Peyer's patch (tissue), 4 donors: ENCODE measurements at regions not wholly inside any gene's neighbourhood (a gene's known extent, or its start where the extent isn't known, plus 50 kb on each side); places are given as distances from the start of the nearest gene placed in this dataset.

Experiments used
- DNase-seq, 3 donors: peaks; one replicate each; pipeline ENCODE4 v3.0.0-alpha.2; 2017 to 2019
- H3K27ac ChIP-seq, 4 donors: fragments of 200-600 bp; sonication (generic); one replicate each; pipeline ENCODE4 v1.5.1; 2016 to 2019
- H3K27me3 ChIP-seq, 2 donors: fragments of 200-600 bp; sonication (generic); one replicate each; pipeline ENCODE4 v1.5.1; 2019
- H3K36me3 ChIP-seq, 3 donors: fragments of 200-600 bp; sonication (generic); one replicate each; pipeline ENCODE4 v1.5.1; 2016 to 2019
- H3K4me1 ChIP-seq, 4 donors: fragments of 200-600 bp; sonication (generic); one replicate each; pipeline ENCODE4 v1.5.1; 2016 to 2019
- H3K4me3 ChIP-seq, 4 donors: fragments of 200-600 bp; sonication (generic); 1 replicate in 3 of 4; 2 replicates in 1 of 4; pipeline ENCODE4 v1.5.1; 2016 to 2019; ENCODE audit warnings: mild to moderate bottlenecking in 1 of 4
- H3K9me3 ChIP-seq, 4 donors: fragments of 200-600 bp; sonication (generic); one replicate each; pipeline ENCODE4 v1.5.1; 2016 to 2019; ENCODE audit warnings: mild to moderate bottlenecking in 1 of 4
- POLR2A ChIP-seq, 2 donors: fragments of 450-650 bp; IDR thresholded peaks; one replicate each; pipeline ENCODE4 v1.5.1; 2017; ENCODE audit warnings: antibody characterized with exemption in 2 of 2, mild to moderate bottlenecking in 2 of 2, moderate library complexity in 2 of 2
- TF ChIP-seq, protein P1 (sequence below), 6 experiments: fragments of 450-650 bp in 4 of 6; fragments of 200-600 bp in 2 of 6; sonication (generic) in 1 of 6; IDR thresholded peaks; one replicate each; pipeline ENCODE4 v1.5.1; 2017 to 2019; ENCODE audit warnings: antibody characterized with exemption in 6 of 6, mild to moderate bottlenecking in 3 of 6, moderate library complexity in 1 of 6

DNA sequence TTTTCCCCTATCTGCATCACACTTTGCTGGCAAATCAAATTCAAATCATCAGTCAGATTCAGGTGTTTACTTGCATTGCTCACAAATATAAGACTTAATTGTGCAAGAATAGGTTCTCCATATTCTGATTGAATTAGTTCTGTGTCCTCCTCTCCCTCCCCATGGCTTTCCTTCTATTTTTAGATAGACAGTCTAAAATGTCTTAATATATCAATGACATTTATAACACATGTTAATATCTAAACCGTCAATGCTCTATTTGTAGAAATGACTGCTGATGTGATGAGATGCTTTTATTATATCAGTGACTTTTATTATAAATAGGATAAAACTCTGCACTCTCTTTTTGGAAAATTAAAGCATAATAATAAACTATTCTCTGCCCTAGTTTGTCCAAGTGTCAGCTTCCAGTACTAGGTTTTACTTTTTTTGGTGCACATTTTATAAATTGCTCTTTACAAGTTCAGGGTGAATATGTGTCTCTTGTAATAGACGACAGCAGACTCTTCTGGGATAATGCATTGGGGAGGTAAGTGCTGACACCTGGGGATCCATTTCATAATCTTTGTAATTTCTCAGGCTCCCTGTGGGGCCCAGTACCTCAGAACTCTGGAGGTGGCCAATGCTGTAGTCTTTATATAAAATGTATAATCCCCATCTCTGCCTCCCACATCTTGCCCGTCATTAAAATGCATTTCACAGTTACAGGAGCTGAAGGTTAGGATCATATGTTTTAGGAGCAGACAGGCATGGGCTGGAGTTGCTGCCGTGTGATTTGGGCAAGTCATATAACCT is 321.5 kb downstream of the BRINP1 start:
- DNase-seq: no peak
- H3K27me3 ChIP-seq: no peaks in the 10 kb centered on the region
- no peak overlapping the region for H3K27ac ChIP-seq
- H3K4me3 ChIP-seq: no peak overlapping the region
- H3K4me1 ChIP-seq: no peaks in the 10 kb centered on the region
- H3K9me3 ChIP-seq: no peaks in the 10 kb centered on the region
- TF ChIP-seq POLR2A (IDR thresholded peaks at IDR 0.05): no peak
- TF ChIP-seq, protein P1, sequence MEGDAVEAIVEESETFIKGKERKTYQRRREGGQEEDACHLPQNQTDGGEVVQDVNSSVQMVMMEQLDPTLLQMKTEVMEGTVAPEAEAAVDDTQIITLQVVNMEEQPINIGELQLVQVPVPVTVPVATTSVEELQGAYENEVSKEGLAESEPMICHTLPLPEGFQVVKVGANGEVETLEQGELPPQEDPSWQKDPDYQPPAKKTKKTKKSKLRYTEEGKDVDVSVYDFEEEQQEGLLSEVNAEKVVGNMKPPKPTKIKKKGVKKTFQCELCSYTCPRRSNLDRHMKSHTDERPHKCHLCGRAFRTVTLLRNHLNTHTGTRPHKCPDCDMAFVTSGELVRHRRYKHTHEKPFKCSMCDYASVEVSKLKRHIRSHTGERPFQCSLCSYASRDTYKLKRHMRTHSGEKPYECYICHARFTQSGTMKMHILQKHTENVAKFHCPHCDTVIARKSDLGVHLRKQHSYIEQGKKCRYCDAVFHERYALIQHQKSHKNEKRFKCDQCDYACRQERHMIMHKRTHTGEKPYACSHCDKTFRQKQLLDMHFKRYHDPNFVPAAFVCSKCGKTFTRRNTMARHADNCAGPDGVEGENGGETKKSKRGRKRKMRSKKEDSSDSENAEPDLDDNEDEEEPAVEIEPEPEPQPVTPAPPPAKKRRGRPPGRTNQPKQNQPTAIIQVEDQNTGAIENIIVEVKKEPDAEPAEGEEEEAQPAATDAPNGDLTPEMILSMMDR (IDR thresholded peaks at IDR 0.05): no peak
- no peaks in the 10 kb centered on the region for H3K36me3 ChIP-seq

DNA sequence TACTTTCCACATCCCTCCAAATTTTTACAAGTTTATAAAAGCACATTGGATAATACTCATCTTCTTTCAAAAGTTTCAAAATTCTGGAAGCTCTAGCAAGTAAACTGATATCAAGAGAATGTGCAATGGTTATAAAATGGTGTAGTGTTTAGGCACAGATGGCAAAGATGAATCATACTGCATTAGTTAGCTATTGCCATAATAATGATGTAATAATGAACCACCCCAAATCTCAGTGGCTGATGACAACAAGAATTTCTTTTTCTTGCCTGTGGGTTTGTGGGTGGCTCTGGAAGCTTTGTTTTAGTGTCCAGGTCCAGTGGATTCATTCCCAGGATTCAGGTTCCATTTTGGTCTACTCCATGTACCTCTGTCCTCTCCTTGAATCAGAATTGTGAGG is 319.0 kb downstream of the BRINP1 start:
- Histone ChIP-seq H3K4me1 (no peaks in the 10 kb centered on the region), H3K27me3 (no peaks in the 10 kb centered on the region), H3K27ac (no peak overlapping the region), H3K36me3 (no peaks in the 10 kb centered on the region), H3K4me3 (no peak overlapping the region), H3K9me3 (no peaks in the 10 kb centered on the region)
- no peak for TF ChIP-seq POLR2A (IDR thresholded peaks at IDR 0.05)
- TF ChIP-seq, protein P1 (IDR thresholded peaks at IDR 0.05): no peak
- DNase-seq: no peak

DNA sequence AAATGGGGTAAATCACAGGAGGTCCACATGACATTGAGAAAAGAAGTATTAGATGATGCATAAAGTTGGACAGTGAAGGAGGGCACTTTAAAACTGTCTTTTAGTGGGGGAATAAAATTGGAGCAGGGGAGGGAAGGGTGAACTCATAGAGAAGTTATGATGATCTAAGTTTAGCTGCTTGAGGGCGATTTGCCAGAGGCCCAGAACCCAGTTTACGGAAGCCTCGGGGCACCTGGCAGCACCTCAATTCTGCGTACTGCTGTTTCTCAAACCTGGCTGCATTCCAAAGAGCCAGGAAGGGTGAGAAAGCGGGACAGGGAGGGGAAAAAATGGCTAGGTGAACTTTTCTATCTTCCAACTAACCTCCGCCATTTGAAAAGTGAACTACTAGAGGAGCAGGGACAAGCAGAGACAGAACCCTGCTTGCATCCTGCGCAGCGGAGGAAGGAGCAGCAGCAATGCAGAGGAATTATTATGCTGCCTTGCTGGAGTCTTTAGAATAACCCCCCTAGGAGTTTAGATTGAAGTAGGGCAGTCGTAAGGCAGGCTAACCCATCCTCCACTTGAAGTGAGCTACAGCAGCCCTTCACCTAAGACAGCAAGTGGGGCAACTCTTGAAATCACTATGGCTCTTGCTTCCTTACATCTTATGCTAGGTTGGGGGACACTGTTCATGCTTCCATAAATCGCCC is 316.8 kb downstream of the BRINP1 start:
- no peak overlapping the region for H3K27ac ChIP-seq
- DNase-seq: no peak
- H3K4me3 ChIP-seq: no peak overlapping the region
- H3K36me3 ChIP-seq: no peaks in the 10 kb centered on the region
- TF ChIP-seq, protein P1 (IDR thresholded peaks at IDR 0.05): no peak
- no peak for TF ChIP-seq POLR2A (IDR thresholded peaks at IDR 0.05)
- H3K27me3 ChIP-seq: no peaks in the 10 kb centered on the region
- no peaks in the 10 kb centered on the region for H3K9me3 ChIP-seq
- H3K4me1 ChIP-seq: no peaks in the 10 kb centered on the region

DNA sequence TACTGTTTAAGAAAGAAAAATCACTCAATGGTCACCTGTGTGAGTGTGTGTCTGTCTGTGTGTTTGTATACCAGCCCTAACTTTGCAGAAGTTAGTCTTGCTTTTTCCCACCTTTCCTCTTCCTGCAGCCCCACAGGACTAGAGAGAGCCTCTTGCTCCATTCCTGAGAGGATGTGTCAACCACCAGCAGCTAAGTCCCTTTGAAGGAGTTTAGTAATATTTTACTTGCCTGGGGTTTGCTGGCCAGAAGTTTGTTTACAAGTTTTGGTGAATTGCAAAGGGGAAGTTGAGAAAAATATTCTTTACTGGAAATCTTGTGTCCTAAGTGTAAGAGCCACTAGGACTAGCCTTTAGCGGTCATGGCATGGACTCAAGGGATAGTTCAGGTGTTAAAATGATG is 316.2 kb downstream of the BRINP1 start:
- Histone ChIP-seq H3K4me3 (no peak overlapping the region), H3K4me1 (no peaks in the 10 kb centered on the region), H3K27me3 (no peaks in the 10 kb centered on the region), H3K36me3 (no peaks in the 10 kb centered on the region), H3K27ac (no peak overlapping the region), H3K9me3 (no peaks in the 10 kb centered on the region)
- TF ChIP-seq, protein P1 (IDR thresholded peaks at IDR 0.05): no peak
- TF ChIP-seq POLR2A (IDR thresholded peaks at IDR 0.05): no peak
- DNase-seq: no peak

GRCh38 chr9:119060629-119061385 is 308.4 kb downstream of the BRINP1 start:
- no peak overlapping the region for H3K27ac ChIP-seq
- no peaks in the 10 kb centered on the region for H3K27me3 ChIP-seq
- H3K4me1 ChIP-seq: no peaks in the 10 kb centered on the region
- no peaks in the 10 kb centered on the region for H3K9me3 ChIP-seq
- no peak for DNase-seq
- H3K4me3 ChIP-seq: no peak overlapping the region
- TF ChIP-seq, protein P1 (IDR thresholded peaks at IDR 0.05): no peak
- TF ChIP-seq POLR2A (IDR thresholded peaks at IDR 0.05): no peak
- no peaks in the 10 kb centered on the region for H3K36me3 ChIP-seq
